Common myeloid progenitor, CD34-positive (primary cell): ENCODE measurements at regions not wholly inside any gene's neighbourhood (a gene's known extent, or its start where the extent isn't known, plus 50 kb on each side); places are given as distances from the start of the nearest gene placed in this dataset.

Experiments
- CTCF ChIA-PET: fragments of 350-600 bp; sonication (Branson Sonifier 250); formaldehyde crosslinking; loops from one replicate; lab custom pipeline; 2021; ENCODE audit warnings: antibody characterized with exemption; lab: Charles Lee
- POLR2A ChIA-PET: fragments of 350-600 bp; sonication (Branson Sonifier 250); formaldehyde crosslinking; loops from one replicate; lab custom pipeline; 2021; ENCODE audit warnings: antibody characterized with exemption; lab: Charles Lee
- DNase-seq, 3 donors: peaks; one replicate each; pipeline versions ENCODE4 v3.0.0 to v3.0.0-alpha.2; 2013
- H3K27ac ChIP-seq, 2 experiments: 1 replicate in 1 of 2; 2 replicates in 1 of 2; pipeline ENCODE4 v1.7.0; 2013; ENCODE audit warnings: inconsistent platforms in 2 of 2, low read length in 2 of 2, mild to moderate bottlenecking in 2 of 2, low read depth in 1 of 2, moderate library complexity in 1 of 2; ENCODE audit not compliant: severe bottlenecking in 2 of 2, insufficient read depth in 1 of 2, poor library complexity in 1 of 2
- H3K27me3 ChIP-seq, 5 experiments: replicated peaks in 2 of 5; 1 replicate in 3 of 5; 2 replicates in 2 of 5; pipeline versions ENCODE4 v1.6.1 to v1.7.0; 2013; ENCODE audit warnings: low read length in 4 of 5, mild to moderate bottlenecking in 2 of 5, moderate library complexity in 2 of 5, inconsistent platforms in 1 of 5; ENCODE audit not compliant: insufficient read depth in 5 of 5, control insufficient read depth in 4 of 5
- H3K36me3 ChIP-seq, 4 experiments: 1 replicate in 2 of 4; 2 replicates in 2 of 4; pipeline versions ENCODE4 v1.6.1 to v1.7.0; 2013; ENCODE audit warnings: low read length in 3 of 4, control low read depth in 1 of 4, mild to moderate bottlenecking in 1 of 4; ENCODE audit not compliant: control insufficient read depth in 4 of 4, insufficient read depth in 4 of 4
- H3K4me1 ChIP-seq, 4 experiments: 1 replicate in 3 of 4; 2 replicates in 1 of 4; pipeline versions ENCODE4 v1.6.1 to v1.7.1; 2013; ENCODE audit warnings: low read length in 3 of 4, mild to moderate bottlenecking in 3 of 4, control low read depth in 1 of 4, inconsistent platforms in 1 of 4, moderate library complexity in 1 of 4; ENCODE audit not compliant: control insufficient read depth in 4 of 4, insufficient read depth in 4 of 4; ENCODE audit errors: control extremely low read depth in 1 of 4
- H3K4me3 ChIP-seq, 7 experiments: 1 replicate in 4 of 7; 2 replicates in 3 of 7; pipeline versions ENCODE4 v1.5.1 to v1.7.0; 2013; ENCODE audit warnings: mild to moderate bottlenecking in 7 of 7, low read length in 6 of 7, moderate library complexity in 6 of 7, inconsistent platforms in 2 of 7, low read depth in 2 of 7, control low read depth in 1 of 7; ENCODE audit not compliant: insufficient read depth in 4 of 7, control insufficient read depth in 1 of 7; ENCODE audit errors: extremely low read depth in 1 of 7
- H3K9me3 ChIP-seq, 5 experiments: 1 replicate in 4 of 5; 2 replicates in 1 of 5; pipeline versions ENCODE4 v1.6.1 to v1.7.1; 2013; ENCODE audit warnings: low read length in 4 of 5, mild to moderate bottlenecking in 2 of 5, inconsistent platforms in 1 of 5, low read depth in 1 of 5, moderate library complexity in 1 of 5; ENCODE audit not compliant: control insufficient read depth in 4 of 5, insufficient read depth in 2 of 5; ENCODE audit errors: control extremely low read depth in 1 of 5
- WGBS: methylation state at CpG from one replicate; pipeline ENCODE4 v1.1.5; 2013; ENCODE audit not compliant: insufficient coverage; 5-methylcytosine and 5-hydroxymethylcytosine counted together

DNA sequence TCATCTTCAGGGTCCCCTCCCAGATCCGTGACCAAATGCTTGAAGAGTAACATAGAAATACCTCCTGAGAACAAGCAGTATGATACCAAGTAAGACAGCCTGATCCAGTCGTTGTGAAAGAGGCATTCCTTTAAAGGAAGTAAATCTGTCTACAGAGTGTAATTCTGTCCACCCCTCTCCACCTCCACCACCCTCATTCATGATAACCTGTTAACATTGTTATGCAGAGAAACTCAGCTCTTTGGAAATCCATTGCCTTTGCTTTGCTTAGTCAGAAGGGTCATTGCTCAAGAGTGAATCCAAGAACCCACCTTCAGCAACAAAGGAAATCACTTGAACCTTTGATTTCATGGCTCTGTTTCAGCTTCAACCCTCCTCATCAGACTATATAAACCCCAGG, 155.6 kb downstream of the CYP26B1 start:
- no peak for DNase-seq
- 100% methylated on average over 1 of the region's 2 CpGs for WGBS
- no peaks in the 10 kb centered on the region for H3K4me1 ChIP-seq
- no peak overlapping the region for H3K27ac ChIP-seq
- no peaks in the 10 kb centered on the region for H3K9me3 ChIP-seq
- POLR2A ChIA-PET, result no interaction called here
- CTCF ChIA-PET, result no interaction called here
- peaks cover 0 to 4% (median 0%) of the 10 kb centered on the region in 5 experiments for H3K27me3 ChIP-seq
- no peaks in the 10 kb centered on the region for H3K36me3 ChIP-seq
- no peak overlapping the region for H3K4me3 ChIP-seq

DNA sequence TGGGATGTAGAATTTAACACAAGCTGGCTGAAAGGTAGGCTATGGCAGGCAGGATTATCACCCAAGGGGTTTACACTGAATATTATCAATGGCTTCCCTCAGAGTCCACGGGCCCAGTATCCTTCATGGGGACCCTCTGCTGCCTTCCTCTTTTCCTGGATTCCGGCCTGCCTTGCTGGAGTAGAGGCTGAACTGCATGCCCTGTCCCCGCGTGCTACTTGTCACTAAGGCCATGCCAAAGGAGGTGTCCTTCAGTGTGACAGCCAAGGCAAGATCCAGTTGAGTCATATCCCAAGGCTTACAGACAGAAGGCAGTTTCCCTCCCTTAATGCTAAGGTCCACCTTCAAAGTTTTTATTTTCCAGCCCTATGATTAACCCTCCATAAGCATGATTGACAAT, 156.3 kb downstream of the CYP26B1 start:
- Histone ChIP-seq H3K9me3 (no peaks in the 10 kb centered on the region), H3K27ac (no peak overlapping the region), H3K4me3 (no peak overlapping the region), H3K4me1 (no peaks in the 10 kb centered on the region), H3K36me3 (no peaks in the 10 kb centered on the region), H3K27me3 (peaks cover 0 to 4% (median 0%) of the 10 kb centered on the region in 5 experiments)
- no peak for DNase-seq
- 100% methylated on average over 4 of the region's 4 CpGs for WGBS
- ChIA-PET CTCF (no interaction called here), POLR2A (no interaction called here)

DNA sequence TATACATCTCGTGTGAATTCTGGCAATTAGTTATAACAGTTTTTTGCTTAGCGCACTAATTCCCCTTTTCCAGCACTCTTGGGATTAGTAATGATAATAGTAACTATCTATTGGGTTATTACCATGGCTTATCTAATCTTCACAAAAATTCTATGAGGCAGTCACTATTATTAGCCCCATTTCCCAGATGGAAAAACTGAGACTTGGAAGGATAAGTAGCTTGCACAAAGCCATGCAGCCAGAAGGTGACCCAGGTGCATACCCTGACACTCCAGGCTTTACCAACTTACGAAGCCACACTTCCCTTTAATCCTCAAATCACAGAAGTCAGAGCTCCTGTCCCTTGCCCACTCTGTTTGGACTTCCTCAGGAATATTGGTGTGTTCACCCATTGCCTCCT, 156.8 kb downstream of the CYP26B1 start:
- Histone ChIP-seq H3K4me3 (no peak overlapping the region), H3K27ac (no peak overlapping the region), H3K27me3 (peaks cover 0 to 4% (median 0%) of the 10 kb centered on the region in 5 experiments), H3K36me3 (no peaks in the 10 kb centered on the region), H3K9me3 (no peaks in the 10 kb centered on the region), H3K4me1 (no peaks in the 10 kb centered on the region)
- CTCF ChIA-PET, result no interaction called here
- POLR2A ChIA-PET, result no interaction called here
- WGBS, result 100% methylated on average over 1 of the region's 3 CpGs
- DNase-seq, result no peak

DNA sequence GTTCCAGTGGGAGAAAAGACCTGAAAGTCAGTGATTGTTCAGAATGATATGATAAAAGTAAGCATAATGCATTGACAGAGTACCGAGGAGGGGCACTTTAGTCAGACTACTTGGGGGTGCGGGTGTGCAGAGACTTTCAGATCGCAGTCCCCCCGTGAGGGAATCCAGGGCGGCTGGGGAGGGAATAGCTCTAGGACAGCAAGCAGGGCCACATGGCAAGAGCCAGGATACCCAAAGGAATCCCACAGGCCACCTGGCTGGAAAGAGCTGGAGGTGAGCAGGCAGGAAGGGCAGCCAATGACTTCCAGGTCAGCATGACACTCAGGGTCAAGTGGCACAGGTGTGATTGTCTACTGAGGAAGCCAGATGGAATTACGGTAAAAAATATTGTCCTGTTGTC, 157.5 kb downstream of the CYP26B1 start:
- Histone ChIP-seq H3K4me1 (no peaks in the 10 kb centered on the region), H3K9me3 (no peaks in the 10 kb centered on the region), H3K27me3 (peaks cover 0 to 4% (median 0%) of the 10 kb centered on the region in 5 experiments), H3K4me3 (no peak overlapping the region), H3K36me3 (no peaks in the 10 kb centered on the region), H3K27ac (no peak overlapping the region)
- no peak for DNase-seq
- ChIA-PET POLR2A (no interaction called here), CTCF (no interaction called here)
- whole genome bisulfite sequencing, result 100% methylated on average over 6 of the region's 6 CpGs

DNA sequence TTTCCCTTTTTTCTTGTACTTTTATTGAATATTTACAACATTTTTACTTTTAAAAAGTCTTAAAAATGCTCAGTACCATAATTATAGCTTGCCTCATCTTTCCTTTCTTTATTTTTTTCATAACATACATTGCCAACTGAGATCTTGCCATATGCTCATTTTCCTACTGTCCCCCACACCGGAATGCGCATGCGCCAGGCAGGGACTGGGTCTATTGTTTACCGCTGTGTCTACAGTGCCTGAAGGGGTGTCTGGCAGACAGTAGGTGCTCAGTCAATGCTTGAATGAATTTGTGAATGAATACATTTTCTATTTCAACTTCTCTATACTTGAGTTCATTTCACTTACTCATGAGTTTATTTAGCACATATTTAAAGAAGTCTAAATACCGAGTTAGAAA, 158.0 kb downstream of the CYP26B1 start:
- Histone ChIP-seq H3K27me3 (peaks cover 0 to 4% (median 0%) of the 10 kb centered on the region in 5 experiments), H3K36me3 (no peaks in the 10 kb centered on the region), H3K4me1 (no peaks in the 10 kb centered on the region), H3K27ac (no peak overlapping the region), H3K4me3 (no peak overlapping the region), H3K9me3 (no peaks in the 10 kb centered on the region)
- POLR2A ChIA-PET, result no interaction called here
- CTCF ChIA-PET, result no interaction called here
- 100% methylated on average over 1 of the region's 5 CpGs for WGBS
- no peak for DNase-seq

DNA sequence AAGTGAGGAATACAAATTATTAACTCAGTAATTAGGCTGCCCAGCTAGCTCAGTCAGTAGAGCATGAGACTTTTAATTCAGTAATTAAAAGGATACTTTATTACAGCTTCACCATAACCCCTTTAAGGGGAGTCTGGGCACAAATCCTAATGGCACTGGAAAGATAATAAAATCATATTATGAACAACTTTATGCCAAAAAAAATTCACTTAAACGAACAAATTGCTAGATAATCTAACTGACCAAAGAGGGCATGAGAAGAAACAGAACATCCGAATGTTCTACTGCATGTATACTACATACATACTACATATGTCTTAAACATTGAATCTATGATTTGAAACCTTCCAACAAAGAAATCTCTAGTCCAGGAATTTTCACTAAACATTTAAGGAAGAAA, 159.5 kb downstream of the CYP26B1 start:
- Histone ChIP-seq H3K27ac (no peak overlapping the region), H3K4me1 (no peaks in the 10 kb centered on the region), H3K4me3 (no peak overlapping the region), H3K36me3 (no peaks in the 10 kb centered on the region), H3K27me3 (peaks cover 0 to 4% (median 0%) of the 10 kb centered on the region in 5 experiments), H3K9me3 (no peaks in the 10 kb centered on the region)
- DNase-seq, result no peak
- POLR2A ChIA-PET, result no interaction called here
- WGBS, result 100% methylated on average over 1 of the region's 2 CpGs
- CTCF ChIA-PET, result no interaction called here

DNA sequence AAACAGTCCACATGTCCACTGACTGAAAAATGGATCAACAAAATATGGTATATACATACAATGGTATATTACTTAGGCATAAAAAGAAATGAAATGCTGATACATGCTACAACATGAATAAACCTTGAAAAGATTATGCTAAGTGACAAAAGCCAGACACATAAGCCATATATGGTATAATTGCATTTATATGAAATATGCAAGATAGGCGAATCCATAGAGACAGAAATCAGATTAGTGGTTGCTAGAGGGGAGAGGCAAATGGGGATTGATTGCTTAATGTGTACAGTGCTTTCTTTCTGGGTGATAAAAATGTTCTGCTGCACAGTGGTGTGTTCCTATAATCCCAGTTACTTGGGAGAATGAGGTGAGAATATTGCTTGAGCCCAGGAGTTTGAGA, 171.0 kb downstream of the CYP26B1 start:
- Histone ChIP-seq H3K9me3 (peaks cover 0 to 4% (median 0%) of the 10 kb centered on the region in 5 experiments), H3K27me3 (peaks cover 0 to 7% (median 0%) of the 10 kb centered on the region in 5 experiments), H3K4me1 (no peaks in the 10 kb centered on the region), H3K4me3 (no peak overlapping the region), H3K27ac (no peak overlapping the region), H3K36me3 (no peaks in the 10 kb centered on the region)
- 100% methylated on average over 1 of the region's 1 CpG for WGBS
- ChIA-PET POLR2A (no interaction called here), CTCF (no interaction called here)
- DNase-seq, result no peak
